ENCODE measurements at regions not wholly inside any gene's neighbourhood (a gene's known extent, or its start where the extent isn't known, plus 50 kb on each side); places are given as distances from the start of the nearest gene placed in this dataset.
A peak's percentile ranks its signal among the peaks of the same experiment; 100 is the strongest.

DNA sequence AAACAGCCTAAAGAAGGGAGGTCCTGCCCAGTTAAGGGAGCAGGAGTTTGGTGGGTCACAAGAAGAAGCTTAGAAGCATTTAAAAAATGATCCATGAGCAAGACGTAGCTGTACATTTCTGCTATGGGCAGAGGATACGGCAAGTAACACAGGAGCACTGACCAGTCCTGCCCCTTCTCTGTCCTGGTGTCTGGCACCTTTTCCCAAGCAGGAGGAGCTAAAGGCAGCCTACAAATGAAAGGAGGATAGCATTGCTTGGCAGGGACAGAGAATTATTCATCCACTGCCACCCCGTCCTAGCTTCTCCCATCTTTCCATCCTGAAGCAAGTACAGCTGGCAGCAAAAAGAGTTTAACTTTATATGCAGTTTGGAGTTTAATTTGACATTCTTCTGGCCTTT lies 1077.6 kb downstream of the TYW1 start:
- no peak overlapping the region for H2BK20ac ChIP-seq (ENCODE audit: low read length)
- no peak overlapping the region for H2AK5ac ChIP-seq (ENCODE audit: low read depth, low read length)
- H4K8ac ChIP-seq (ENCODE audit: extremely low read depth, insufficient read depth, low read length): no peak overlapping the region
- no peak overlapping the region for H3K18ac ChIP-seq (ENCODE audit: extremely low read depth, low read length)
- no peak overlapping the region for H3K27ac ChIP-seq (ENCODE audit: low read depth, low read length)
- no peaks in the 10 kb centered on the region for H3K27me3 ChIP-seq (replicated peaks in 1 of 4; ENCODE audit: control insufficient read depth in 3 of 4, extremely low read depth in 1 of 4, insufficient read depth in 3 of 4, low read length in 3 of 4)
- H3K14ac ChIP-seq (ENCODE audit: insufficient read length): no peak overlapping the region
- no peak overlapping the region for H2BK15ac ChIP-seq (ENCODE audit: low read length)
- H3K79me1 ChIP-seq (ENCODE audit: low read depth, low read length): no peaks in the 10 kb centered on the region
- H2BK12ac ChIP-seq (ENCODE audit: low read depth, low read length): no peak overlapping the region
- no peak overlapping the region for H3K4me3 ChIP-seq (ENCODE audit: extremely low read depth in 1 of 4, insufficient read depth in 2 of 4, low read depth in 3 of 4, low read length in 4 of 4)
- ChIA-PET CTCF (ENCODE audit: partially characterized antibody) (interaction anchor here (0.8 to 0.9 kb wide), 2 partner anchors 11 to 696 kb away, joined by 3 read pairs; no protein-coding TSS in a partner anchor), POLR2A (ENCODE audit: partially characterized antibody) (no interaction called here)
- no peak overlapping the region for H4K5ac ChIP-seq (ENCODE audit: insufficient read length, low read depth, low read length)
- no peak overlapping the region for H3K9ac ChIP-seq (replicated peaks in 1 of 4; ENCODE audit: extremely low read depth in 1 of 4, low read depth in 3 of 4, low read length in 3 of 4)
- H3K79me2 ChIP-seq (ENCODE audit: control insufficient read depth in 1 of 2, insufficient read depth in 2 of 2, low read length in 2 of 2): no peaks in the 10 kb centered on the region
- no peak overlapping the region for H3K23ac ChIP-seq (ENCODE audit: insufficient read length)
- H3K23me2 ChIP-seq (ENCODE audit: low read depth, low read length): no peaks in the 10 kb centered on the region
- WGBS, 2 experiments (ENCODE audit: extremely low coverage in 1 of 2, insufficient coverage in 1 of 2, insufficient read length in 1 of 2, insufficient replicate concordance in 2 of 2, low coverage in 1 of 2, low lambda C conversion rate in 2 of 2, missing lambda C conversion rate in 1 of 2): 92% methylated on average over 3 of the region's 3 CpGs; no CpG with 5 or more reads in 1 of the 2 experiments
- FAIRE-seq: no peak
- no peaks in the 10 kb centered on the region; a peak in 1 of 8 replicates for H3K36me3 ChIP-seq (ENCODE audit: control insufficient read depth in 2 of 4, insufficient read depth in 4 of 4, low read length in 3 of 4)
- H4K91ac ChIP-seq (replicated peaks; ENCODE audit: insufficient read length, low read length): no peak overlapping the region
- no peaks in the 10 kb centered on the region for H4K20me1 ChIP-seq (replicated peaks in 1 of 2; ENCODE audit: control insufficient read depth in 1 of 2, insufficient read depth in 2 of 2, low read length in 2 of 2)
- H3K56ac ChIP-seq (replicated peaks; ENCODE audit: insufficient read length, low read depth, low read length): no peak overlapping the region
- no peaks in the 10 kb centered on the region for H3K9me3 ChIP-seq (ENCODE audit: insufficient read depth in 2 of 2, low read depth in 1 of 2, low read length in 1 of 2)
- H2AFZ ChIP-seq (ENCODE audit: low read length): peak overlapping the region; percentile 81; the same call in 1 of the 2 replicates
- H3K4me1 ChIP-seq (replicated peaks in 1 of 4; ENCODE audit: control insufficient read depth in 3 of 4, insufficient read depth in 4 of 4, low read length in 3 of 4): no peaks in the 10 kb centered on the region
- no peak overlapping the region for H2BK5ac ChIP-seq (ENCODE audit: low read depth, low read length)
- DNase-seq (ENCODE audit: low read depth in 1 of 2, low spot score in 2 of 2): no peak
- no peak overlapping the region for H3K4me2 ChIP-seq (ENCODE audit: insufficient read depth in 1 of 2, low read depth in 2 of 2, low read length in 2 of 2)
- H3K4ac ChIP-seq (replicated peaks; ENCODE audit: insufficient read length, low read depth, low read length): no peak overlapping the region
- H2BK120ac ChIP-seq (replicated peaks; ENCODE audit: low read depth, low read length): no peak overlapping the region
- TF ChIP-seq KDM5A (IDR thresholded peaks at IDR 0.05; ENCODE audit: low read length) (no peak), BACH1 (IDR thresholded peaks at IDR 0.05; ENCODE audit: low read length) (no peak), RFX5 (IDR thresholded peaks at IDR 0.05; ENCODE audit: borderline replicate concordance, low read depth, low read length) (no peak), JUND (IDR thresholded peaks at IDR 0.05; ENCODE audit: low read length) (no peak), CHD2 (IDR thresholded peaks at IDR 0.05; ENCODE audit: low read length) (no peak), SP4 (IDR thresholded peaks at IDR 0.05; ENCODE audit: low read length) (no peak), GTF2F1 (IDR thresholded peaks at IDR 0.05; ENCODE audit: borderline replicate concordance, low read depth, low read length) (no peak), NRF1 (IDR thresholded peaks at IDR 0.05; ENCODE audit: low read depth, low read length) (no peak), GABPA (IDR thresholded peaks at IDR 0.05; ENCODE audit: borderline replicate concordance, insufficient read depth, low read length) (no peak), MAFK (IDR thresholded peaks at IDR 0.05; ENCODE audit: low read depth, low read length) (no peak), CHD1 (IDR thresholded peaks at IDR 0.05; ENCODE audit: low read depth, low read length) (no peak), BCL11A (IDR thresholded peaks at IDR 0.05; ENCODE audit: low read depth in 2 of 2, low read length in 2 of 2) (no peak), CREB1 (IDR thresholded peaks at IDR 0.05) (no peak), TAF1 (IDR thresholded peaks at IDR 0.05; ENCODE audit: low read depth, low read length) (no peak), CEBPB (IDR thresholded peaks at IDR 0.05; ENCODE audit: low read depth, low read length) (no peak), SRF (IDR thresholded peaks at IDR 0.05; ENCODE audit: low read depth, low read length) (no peak)
- TF ChIP-seq, protein P1, sequence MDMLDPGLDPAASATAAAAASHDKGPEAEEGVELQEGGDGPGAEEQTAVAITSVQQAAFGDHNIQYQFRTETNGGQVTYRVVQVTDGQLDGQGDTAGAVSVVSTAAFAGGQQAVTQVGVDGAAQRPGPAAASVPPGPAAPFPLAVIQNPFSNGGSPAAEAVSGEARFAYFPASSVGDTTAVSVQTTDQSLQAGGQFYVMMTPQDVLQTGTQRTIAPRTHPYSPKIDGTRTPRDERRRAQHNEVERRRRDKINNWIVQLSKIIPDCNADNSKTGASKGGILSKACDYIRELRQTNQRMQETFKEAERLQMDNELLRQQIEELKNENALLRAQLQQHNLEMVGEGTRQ (IDR thresholded peaks at IDR 0.05; ENCODE audit: low read length): no peak

Measured in H1 (cell line).